GM18517 (cell line): ENCODE measurements at regions not wholly inside any gene's neighbourhood (a gene's known extent, or its start where the extent isn't known, plus 50 kb on each side); places are given as distances from the start of the nearest gene placed in this dataset.

Source experiments
- ATAC-seq: cut with Tn5 transposase; IDR thresholded peaks from one replicate; pipeline ENCODE4 v1.9.1; 2021; ENCODE audit warnings: mild to moderate bottlenecking, moderate library complexity; ENCODE audit not compliant: unreplicated experiment

DNA sequence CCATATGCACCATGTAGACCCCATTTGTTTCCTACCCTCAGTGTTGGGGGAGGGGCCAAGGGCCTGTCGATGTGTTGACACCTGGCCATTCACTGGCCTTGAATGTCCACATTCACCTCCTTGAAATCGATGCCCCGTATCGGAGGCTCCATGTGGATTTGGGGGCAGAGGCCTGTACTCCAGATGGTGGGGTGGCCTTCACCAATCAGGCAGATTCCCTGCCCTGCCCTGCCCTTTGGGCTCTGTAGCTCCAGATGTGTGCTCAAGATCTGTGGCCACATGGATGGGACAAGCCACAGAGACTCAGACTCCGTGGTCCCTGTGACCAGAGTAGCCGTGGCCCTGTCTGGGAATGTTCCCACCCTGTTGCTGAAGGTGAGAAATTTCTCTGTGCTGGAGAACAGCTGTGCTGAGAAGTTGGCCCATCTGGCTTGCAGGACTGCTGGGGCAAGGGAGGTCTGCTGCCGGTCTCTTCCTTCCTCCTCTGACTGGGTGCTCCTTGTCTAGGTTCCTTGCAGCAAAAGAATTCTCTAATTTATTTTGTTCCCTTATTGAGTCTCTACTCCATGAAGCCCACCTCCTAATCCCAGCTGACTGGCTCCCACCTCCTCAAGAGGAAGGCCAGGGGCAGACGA is 221.3 kb downstream of the SEC14L1 start:
- ATAC-seq = no peak

DNA sequence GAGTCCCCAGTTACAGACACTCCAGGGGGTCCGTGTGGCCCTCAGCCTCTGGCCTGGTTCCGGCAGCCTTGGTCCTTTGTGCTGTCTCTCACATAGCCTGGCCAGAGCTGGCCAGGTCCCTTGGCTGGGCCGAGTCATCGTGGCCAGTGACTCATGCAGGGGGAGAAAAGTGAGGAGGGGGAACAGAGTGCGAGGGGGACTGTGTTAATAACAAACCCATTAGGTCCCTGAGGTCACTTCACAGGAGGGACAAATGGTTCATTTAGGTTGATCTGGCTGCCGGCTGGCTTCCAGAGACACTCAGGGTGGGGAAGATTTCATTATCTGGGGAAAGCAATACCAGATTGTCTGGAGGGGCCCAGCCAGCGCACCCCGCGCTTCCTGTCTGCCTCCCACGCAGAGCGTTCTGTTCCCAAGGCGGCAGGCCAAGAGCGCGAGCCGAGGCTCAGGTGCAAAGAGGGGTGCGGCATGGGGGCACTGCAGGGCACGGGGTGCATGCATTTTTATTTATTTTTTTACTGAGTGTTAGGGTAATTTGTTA is 223.1 kb downstream of the SEC14L1 start:
- ATAC-seq = no peak

DNA sequence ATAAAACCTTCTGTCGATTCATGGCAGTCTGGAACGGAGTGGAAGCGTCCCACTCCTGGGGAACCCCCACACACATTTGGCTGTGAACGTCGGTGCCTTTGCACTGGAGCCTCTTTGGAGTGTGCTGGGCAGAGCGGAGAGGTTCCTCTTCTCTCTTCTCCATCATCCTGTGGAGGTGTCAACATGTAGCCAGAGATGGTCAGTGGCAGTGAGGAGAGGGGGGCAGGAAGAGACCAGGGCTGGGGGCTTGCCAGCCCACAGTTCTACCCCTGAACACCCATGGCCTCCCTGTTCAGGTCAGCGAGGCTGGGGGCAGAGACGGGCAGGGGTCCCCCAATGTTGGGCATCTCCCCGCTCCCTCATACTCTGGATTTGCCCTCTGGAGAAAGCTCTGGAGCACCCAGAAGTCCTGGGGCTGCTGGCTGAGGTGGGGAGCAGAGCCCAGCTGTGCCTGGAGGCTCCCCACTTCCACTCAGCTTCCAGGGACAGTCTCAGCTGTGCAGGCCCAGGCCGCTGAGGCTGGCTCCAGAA is 223.7 kb downstream of the SEC14L1 start:
- ATAC-seq = no peak

DNA sequence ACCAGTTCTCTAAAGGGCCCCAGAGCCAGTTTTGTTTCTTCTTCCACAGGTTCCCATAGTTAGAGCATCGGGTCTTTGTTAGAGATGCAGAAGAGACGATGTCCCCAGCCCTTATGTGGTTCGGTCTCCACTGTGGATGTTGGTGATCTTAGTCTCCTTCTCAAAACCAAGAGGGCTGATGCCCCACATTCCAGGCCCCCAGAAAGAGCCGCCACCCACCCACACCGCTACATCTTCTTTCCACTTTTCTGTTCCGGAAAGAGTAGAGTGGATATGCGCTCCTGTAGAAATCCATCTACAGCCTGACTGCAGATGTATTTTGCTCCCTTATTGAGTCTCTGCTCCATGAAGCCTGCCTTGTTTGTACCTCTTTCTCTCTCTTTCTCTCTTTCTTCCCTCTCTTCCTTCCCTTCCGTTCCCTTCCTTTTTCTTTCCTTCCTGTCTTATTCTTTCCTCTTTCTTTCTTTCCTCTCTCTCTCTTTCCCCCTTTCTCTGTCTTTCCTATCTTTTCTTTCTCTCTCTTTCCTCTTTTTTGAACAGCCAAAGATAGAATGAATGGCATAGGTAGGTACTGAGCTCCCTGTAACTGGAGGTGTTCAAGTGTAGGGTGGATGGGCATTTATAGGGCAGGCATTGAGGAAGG is 224.3 kb downstream of the SEC14L1 start:
- ATAC-seq = no peak

DNA sequence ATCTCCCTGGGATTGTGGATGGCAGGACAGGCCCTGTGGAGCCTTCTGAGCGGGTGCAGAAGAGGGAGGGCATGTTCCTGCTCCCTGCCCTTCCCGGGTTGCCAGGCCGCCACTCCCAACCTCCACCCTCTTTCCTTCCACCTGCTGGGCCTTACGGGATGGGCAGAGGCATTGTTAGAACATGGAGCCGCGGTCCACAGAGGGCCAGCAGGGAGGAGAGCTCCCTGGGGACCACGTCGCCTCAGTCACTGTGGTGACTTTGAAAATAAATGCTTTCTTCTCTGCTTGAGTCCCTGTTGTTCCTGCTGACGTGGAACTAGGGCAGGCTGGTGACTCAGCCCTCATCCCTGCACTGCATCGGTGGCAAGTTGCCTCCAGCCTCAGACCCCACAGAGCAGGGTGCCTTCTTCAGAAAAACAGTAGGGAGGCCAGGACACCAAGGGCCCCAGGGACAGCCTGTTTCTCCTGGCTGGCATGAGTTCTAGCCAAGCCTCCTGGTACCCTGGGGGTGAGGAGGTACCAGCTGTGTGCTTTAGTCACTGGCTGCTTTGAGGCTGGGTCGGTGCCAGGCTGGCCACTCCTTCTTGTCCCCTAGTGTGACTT is 224.9 kb downstream of the SEC14L1 start:
- ATAC-seq = no peak

DNA sequence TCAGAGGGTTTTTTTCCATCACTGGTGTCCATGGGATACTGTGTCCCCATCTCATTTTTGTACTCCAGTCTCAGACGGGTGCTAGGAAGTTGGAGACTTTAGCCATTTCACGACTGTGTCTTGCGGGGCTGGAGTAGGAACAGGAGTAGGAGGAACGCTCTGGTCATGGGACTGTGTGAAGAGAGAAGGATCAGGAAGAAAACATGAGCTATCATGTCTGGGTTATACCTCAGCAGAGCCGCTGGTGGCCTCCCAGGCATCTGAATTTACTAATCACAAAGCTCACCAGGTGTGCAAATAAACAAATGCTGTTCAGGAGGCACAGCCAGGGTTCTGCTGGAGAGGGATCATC is 225.4 kb downstream of the SEC14L1 start:
- ATAC-seq = no peak

DNA sequence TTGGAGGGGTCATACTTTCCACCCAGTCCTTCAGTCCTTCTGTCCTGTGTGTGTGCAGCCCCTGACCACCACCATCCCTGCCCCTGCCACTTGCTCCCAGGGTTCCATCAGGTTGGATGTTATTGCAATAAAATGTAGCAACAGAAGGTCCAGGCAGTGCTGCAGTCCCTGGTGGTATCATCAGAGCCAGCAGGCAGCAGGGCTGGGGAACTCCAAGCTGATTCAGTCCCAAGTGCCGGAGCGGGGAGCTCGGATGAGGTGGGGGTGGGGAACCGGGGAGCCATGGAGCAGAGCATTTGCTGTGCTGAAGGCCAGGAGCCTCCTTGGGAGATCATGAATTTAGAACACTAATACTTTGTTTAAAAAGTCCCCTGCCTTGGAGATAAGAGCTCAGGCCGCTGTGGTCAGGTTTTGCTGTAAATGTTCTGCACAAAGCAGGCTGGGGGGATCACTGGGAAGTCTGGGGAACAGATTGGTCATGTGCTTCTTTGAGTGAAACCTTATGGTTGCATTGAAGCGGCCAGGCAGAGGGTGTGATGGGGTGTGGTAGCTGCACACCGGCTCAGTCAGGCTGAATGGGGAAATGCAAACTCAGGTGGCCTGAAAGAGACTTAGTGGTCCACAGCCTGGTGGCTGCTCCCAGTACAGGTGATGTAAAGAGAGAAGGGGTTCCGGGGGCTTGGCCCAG is 225.9 kb downstream of the SEC14L1 start:
- no peak for ATAC-seq

DNA sequence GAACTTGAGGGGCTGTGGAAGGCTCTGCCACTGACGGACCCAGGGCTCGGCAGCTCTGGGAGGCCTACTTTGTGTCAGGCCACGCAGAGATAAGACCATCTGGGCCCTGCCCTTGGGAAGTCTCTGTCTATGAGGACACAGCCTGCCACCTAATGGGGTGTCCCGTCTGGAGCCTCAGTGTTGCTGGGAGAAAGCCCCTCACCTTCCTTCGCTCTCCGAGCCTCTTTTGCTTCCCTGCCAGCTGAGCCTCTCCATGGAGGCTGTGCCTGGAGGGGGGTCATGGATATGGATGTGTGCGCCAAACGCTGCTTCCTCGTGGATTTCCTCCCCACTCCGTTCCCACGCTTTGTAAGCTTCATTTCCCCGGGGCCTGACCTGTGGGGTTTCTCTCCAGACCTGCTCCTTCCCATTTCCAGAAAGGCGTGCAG is 228.8 kb downstream of the SEC14L1 start:
- ATAC-seq = no peak

DNA sequence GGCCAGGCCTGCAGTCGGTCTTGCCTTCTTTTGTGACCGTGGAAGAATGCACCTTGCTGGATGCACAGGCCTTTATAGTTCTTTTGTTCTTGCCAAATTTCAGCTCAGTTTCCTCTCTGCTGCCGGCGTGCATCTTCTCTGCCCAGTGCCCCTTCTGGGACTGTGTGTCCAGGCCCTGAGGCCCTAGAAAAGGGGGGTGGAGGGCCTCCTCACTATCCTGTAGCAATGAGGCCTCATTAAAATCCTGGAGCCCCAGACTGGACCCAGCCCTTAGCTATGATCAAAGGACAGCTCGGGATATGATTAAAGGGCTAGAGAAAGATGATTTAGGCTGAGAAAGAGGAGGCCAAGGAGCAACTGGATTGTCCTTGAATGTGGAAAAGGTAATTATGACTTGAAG is 229.8 kb downstream of the SEC14L1 start:
- no peak for ATAC-seq

DNA sequence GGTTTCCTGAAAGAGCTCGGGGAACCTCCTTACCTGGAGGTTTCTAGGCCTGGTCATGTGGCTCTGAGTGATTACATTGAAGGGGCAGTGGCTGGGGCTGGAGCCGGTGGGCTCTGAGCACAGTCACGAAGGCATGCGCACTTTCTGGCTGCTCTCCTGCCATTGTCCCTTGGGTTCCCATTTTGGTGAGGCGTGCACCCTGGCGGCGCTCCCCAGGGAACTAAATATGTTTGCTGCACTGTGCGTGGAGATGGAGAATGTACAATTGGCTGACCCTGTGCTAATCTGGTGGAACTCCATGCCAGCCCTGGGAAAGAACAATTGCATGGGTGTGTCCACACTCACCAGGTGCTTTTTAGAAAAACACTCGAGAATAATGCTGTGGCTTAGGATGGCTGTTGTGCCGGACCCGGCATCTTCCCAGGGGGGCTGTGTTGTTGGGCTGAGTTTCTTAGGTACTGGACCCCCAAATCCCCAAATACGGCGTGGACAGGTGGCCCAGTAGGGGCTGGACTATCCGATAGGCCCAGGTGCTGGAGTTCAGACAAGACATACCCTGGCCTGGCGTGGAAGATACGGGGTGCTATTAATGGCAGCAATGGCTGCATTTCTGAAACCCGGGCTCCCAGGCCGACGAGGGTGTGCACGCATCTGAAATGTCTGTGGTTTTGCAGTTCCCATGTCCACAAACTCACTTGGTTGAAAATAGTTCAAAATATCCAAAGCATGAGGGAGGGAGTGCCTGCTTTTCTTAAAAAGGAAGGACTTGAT is 230.5 kb downstream of the SEC14L1 start:
- no peak for ATAC-seq

DNA sequence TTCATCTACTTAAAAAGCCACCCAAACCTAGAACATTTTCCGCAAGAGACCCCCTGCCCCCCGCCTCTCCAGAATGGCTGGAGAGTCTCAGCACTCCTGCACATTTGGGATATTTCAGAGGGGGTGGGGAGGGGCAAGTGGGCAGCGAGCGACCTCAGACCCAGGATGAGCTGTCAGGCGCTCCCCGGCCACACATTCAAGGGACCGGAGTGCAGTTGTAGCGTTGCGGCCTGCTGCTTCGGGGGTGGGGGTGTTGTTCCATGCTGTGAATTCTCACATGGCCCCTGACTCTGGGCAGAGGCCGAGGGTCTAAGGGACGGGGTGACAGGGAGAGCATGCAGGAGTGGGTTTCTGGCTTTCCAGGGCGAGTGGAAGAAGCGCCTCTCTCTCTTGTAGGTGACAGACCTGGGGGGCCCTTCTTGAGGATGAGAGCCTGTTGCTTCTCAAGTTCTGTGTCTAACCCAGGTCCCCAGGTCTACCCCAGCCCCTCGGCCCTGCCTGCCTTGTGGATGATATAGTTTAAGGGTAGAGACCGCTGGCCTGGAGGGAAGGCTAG is 231.2 kb downstream of the SEC14L1 start:
- ATAC-seq = no peak

DNA sequence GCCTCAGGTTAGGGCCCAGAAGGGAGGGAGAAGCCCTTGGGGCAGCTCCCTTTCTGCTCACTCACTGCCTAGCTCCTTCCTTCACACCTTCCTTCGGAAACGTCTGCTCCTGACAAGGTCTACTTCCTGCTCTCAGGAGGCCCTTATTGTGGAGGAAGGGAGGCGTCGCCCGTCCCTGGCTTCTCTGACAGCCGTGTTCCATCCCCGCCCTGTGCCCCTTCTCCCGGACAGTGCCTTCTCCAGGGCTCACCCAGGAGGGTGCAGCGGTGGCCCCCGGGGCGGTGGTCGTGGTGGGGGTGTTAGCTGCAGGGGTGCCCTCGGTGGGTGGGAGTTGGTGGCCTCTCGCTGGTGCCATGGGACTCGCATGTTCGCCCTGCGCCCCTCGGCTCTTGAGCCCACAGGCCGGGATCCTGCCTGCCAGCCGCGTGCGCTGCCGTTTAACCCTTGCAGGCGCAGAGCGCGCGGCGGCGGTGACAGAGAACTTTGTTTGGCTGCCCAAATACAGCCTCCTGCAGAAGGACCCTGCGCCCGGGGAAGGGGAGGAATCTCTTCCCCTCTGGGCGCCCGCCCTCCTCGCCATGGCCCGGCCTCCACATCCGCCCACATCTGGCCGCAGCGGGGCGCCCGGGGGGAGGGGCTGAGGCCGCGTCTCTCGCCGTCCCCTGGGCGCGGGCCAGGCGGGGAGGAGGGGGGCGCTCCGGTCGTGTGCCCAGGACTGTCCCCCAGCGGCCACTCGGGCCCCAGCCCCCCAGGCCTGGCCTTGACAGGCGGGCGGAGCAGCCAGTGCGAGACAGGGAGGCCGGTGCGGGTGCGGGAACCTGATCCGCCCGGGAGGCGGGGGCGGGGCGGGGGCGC is 231.9 kb downstream of the SEC14L1 start:
- ATAC-seq = peak; percentile 60

DNA sequence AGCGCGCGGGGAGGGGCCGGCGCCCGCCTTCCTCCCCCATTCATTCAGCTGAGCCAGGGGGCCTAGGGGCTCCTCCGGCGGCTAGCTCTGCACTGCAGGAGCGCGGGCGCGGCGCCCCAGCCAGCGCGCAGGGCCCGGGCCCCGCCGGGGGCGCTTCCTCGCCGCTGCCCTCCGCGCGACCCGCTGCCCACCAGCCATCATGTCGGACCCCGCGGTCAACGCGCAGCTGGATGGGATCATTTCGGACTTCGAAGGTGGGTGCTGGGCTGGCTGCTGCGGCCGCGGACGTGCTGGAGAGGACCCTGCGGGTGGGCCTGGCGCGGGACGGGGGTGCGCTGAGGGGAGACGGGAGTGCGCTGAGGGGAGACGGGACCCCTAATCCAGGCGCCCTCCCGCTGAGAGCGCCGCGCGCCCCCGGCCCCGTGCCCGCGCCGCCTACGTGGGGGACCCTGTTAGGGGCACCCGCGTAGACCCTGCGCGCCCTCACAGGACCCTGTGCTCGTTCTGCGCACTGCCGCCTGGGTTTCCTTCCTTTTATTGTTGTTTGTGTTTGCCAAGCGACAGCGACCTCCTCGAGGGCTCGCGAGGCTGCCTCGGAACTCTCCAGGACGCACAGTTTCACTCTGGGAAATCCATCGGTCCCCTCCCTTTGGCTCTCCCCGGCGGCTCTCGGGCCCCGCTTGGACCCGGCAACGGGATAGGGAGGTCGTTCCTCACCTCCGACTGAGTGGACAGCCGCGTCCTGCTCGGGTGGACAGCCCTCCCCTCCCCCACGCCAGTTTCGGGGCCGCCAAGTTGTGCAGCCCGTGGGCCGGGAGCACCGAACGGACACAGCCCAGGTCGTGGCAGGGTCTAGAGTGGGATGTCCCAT is 232.8 kb downstream of the SEC14L1 start:
- no peak for ATAC-seq

DNA sequence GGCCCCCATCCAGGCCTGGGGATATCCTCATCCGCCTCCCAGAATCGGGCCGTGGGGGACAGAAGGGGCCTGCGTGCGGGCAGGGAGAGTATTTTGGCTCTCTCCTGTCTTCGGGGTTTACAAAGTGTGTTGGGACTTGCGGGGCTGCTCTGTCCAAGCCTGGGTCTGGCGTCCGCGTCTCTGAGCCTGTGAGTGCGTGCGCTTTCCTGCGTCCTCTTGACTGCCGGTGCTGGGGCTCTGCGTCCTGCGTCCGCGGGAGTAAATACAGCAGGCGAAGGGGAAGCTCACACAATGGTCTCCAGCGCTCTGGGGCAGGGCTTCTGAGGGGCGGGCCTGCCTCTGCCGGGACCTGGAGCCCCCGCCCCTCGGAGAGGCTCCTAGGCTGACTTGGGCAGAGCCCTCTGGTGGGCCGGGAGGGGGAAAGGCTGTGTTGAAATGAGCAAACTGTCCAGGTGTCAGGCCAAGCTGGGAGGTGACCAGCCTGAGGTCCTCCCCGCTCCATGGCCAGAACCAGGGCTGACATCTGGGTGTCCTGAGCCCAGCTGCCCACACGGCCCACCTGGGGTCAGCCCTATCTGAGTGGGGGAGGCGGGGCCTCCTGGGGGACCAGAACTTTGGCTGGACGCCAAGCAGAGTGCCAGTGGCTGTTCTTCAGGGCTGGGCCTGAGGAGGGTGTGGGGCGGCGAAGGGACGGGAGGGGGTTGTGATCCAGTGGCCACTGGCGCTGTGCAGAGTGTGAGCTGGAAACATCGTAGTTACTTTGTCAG is 233.6 kb downstream of the SEC14L1 start:
- ATAC-seq = no peak

DNA sequence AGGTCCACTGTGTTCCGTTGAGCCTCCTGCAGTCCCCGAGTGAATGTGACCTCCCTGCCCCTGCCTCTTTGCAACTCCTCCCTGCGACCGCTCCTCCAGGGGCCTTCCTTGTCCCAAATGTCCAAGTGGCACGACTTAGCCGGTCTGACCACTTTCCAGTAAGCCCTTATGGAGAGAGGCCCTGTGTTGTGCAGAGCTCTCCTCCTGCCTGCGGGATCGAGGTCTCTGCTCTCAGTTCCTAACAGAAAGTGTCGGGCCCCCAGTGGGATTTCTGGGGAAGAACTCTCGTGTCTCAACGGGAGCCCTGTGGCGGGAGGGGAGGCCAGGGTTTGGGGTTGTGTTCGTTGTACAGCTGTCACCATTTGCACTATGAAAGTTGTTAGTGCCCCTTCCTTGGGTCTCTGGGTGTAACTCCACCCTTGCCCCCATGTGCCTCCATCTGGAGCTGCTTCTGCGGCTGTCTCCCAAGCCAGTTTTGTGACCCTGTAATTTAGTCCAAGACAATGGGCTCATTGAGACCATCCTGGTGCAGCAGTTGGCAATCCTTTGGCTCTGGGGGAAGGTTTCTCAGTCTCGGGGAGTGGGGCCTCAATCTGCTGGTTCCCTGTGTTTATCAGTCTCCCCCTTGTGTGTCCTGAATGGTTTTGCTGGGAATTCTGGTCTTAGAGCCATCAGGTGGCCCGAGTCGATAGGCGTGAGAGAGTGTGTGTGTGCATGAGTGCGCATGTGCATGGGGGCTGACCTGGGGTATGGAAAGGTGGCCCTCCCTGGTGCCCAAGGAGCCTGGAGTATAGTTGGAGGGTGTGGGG is 234.5 kb downstream of the SEC14L1 start:
- ATAC-seq = no peak

DNA sequence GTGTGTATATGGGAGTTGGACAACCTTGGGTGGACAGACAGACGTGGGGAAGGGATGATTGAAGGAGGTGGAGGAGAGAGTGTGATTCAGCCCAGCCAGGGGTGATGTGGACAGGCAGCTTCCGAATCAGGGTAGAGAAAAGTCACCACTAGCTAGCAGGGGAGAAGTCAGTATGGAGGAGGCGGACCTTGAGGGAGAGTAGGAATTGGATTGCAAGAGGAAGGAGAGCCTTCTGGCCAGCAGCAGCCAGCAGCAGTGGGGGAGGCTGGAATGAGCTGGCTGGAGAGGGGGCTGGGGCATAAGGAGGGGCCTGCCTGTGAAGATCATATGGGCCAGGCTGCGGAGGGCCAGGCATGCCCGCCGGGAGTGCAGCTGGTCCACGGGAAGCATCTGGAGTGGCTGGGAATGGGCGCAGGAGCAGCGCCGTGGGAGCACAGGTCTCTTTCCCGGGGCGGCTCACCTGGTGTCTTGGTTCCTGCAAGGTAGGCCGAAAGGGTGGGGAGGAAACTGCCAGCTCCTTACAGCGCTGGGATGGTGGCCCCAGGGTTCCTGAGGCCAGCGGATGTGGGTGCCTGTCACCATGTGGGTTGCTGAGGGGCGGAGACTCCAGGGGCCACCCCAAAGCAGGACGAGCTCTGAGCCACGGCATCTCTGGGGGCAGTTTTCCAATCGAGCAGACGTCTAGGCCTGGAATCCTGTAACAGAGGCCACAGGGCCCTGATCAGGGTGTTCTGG is 235.3 kb downstream of the SEC14L1 start:
- no peak for ATAC-seq
